Neural cell (in vitro differentiated cells): ENCODE measurements at regions not wholly inside any gene's neighbourhood (a gene's known extent, or its start where the extent isn't known, plus 50 kb on each side); places are given as distances from the start of the nearest gene placed in this dataset.

Experiments
- H2AFZ ChIP-seq: fragments of 200-600, 300-800 bp; sonication (generic), shearing (Covaris generic); 2 replicates; pipeline ENCODE4 v1.6.0; 2014; ENCODE audit warnings: low read depth, mild to moderate bottlenecking, antibody characterized with exemption, low read length, moderate library complexity
- H3F3A ChIP-seq: fragments of 200-600 bp; shearing (Covaris generic); 2 replicates; pipeline ENCODE4 v1.6.1; 2016; ENCODE audit warnings: mild to moderate bottlenecking, moderate library complexity, mixed read lengths, antibody characterized with exemption, low read length; ENCODE audit not compliant: insufficient read depth, poor library complexity, severe bottlenecking
- H3K27ac ChIP-seq: fragments of 200-600, 300-800 bp; sonication (generic), shearing (Covaris generic); 2 replicates; pipeline ENCODE4 v1.5.1; 2014; ENCODE audit warnings: mild to moderate bottlenecking, low read length, moderate library complexity
- H3K27me3 ChIP-seq: fragments of 300-800, 200-600 bp; sonication (generic), shearing (Covaris generic); 2 replicates; pipeline ENCODE4 v1.6.0; 2014; ENCODE audit warnings: mild to moderate bottlenecking, low read depth, low read length, moderate library complexity; ENCODE audit not compliant: insufficient read depth
- H3K36me3 ChIP-seq: fragments of 300-800, 200-600 bp; sonication (generic), shearing (Covaris generic); 2 replicates; pipeline ENCODE4 v1.5.1; 2014; ENCODE audit warnings: mild to moderate bottlenecking, antibody characterized with exemption, low read length, moderate library complexity; ENCODE audit not compliant: insufficient read depth
- H3K4me2 ChIP-seq: fragments of 300-800, 200-600 bp; sonication (generic), shearing (Covaris generic); 2 replicates; pipeline ENCODE4 v1.6.0; 2014; ENCODE audit warnings: mild to moderate bottlenecking, low read length
- H3K4me3 ChIP-seq: fragments of 300-800, 200-600 bp; sonication (generic), shearing (Covaris generic); 2 replicates; pipeline ENCODE4 v1.5.1; 2014; ENCODE audit warnings: mild to moderate bottlenecking, low read length, moderate library complexity
- H3K79me2 ChIP-seq: fragments of 200-600 bp; shearing (Covaris generic); replicated peaks from 2 replicates; pipeline ENCODE4 v1.6.0; 2014; ENCODE audit warnings: mild to moderate bottlenecking, low read length, moderate library complexity; ENCODE audit not compliant: insufficient read depth
- H3K9ac ChIP-seq: fragments of 300-800, 200-600 bp; sonication (generic), shearing (Covaris generic); 2 replicates; pipeline ENCODE4 v1.6.1; 2016; ENCODE audit warnings: mild to moderate bottlenecking, low read length, mixed read lengths
- H3K9me2 ChIP-seq: fragments of 200-600 bp; shearing (Covaris generic); 2 replicates; pipeline ENCODE4 v1.6.1; 2016; ENCODE audit warnings: mild to moderate bottlenecking, low read length, mixed read lengths; ENCODE audit not compliant: insufficient read depth
- H3K9me3 ChIP-seq: fragments of 200-600, 300-800 bp; sonication (generic), shearing (Covaris generic); 2 replicates; pipeline ENCODE4 v1.6.1; 2016; ENCODE audit warnings: mild to moderate bottlenecking, mixed run types, low read length, moderate library complexity, mixed read lengths
- H4K20me1 ChIP-seq: fragments of 200-600 bp; shearing (Covaris generic); 2 replicates; pipeline ENCODE4 v1.6.1; 2016; ENCODE audit warnings: mild to moderate bottlenecking, mixed run types; ENCODE audit not compliant: insufficient read depth
- CTCF ChIP-seq: fragments of 450-650 bp; IDR thresholded peaks from 2 replicates; pipeline ENCODE4 v1.5.1; 2014; ENCODE audit warnings: antibody characterized with exemption, mild to moderate bottlenecking, moderate library complexity; ENCODE audit not compliant: poor library complexity, severe bottlenecking
- EP300 ChIP-seq: fragments of 450-650 bp; conservative IDR thresholded peaks from 2 replicates; pipeline ENCODE4 v1.6.1; 2014; ENCODE audit warnings: antibody characterized with exemption, mild to moderate bottlenecking, moderate library complexity; ENCODE audit not compliant: poor library complexity, severe bottlenecking
- EZH2 ChIP-seq: fragments of 200-600, 300-800 bp; shearing (Covaris generic), sonication (generic); IDR thresholded peaks from 2 replicates; pipeline ENCODE4 v1.6.1; 2014; ENCODE audit warnings: antibody characterized with exemption, low read length, borderline replicate concordance, mild to moderate bottlenecking; ENCODE audit not compliant: insufficient read depth, poor library complexity, severe bottlenecking
- MXI1 ChIP-seq: fragments of 450-650 bp; conservative IDR thresholded peaks from 2 replicates; pipeline ENCODE4 v1.6.1; 2014; ENCODE audit warnings: antibody characterized with exemption, mild to moderate bottlenecking; ENCODE audit not compliant: poor library complexity, severe bottlenecking
- POLR2AphosphoS5 ChIP-seq: IDR thresholded peaks from 2 replicates; pipeline ENCODE4 v1.6.1; 2012
- RAD21 ChIP-seq: fragments of 450-650 bp; conservative IDR thresholded peaks from 2 replicates; pipeline ENCODE4 v1.6.1; 2014; ENCODE audit warnings: antibody characterized with exemption, mild to moderate bottlenecking, moderate library complexity
- SMC3 ChIP-seq: fragments of 450-650 bp; conservative IDR thresholded peaks from 2 replicates; pipeline ENCODE4 v1.6.1; 2014; ENCODE audit warnings: antibody characterized with exemption, mild to moderate bottlenecking, moderate library complexity; ENCODE audit not compliant: poor library complexity
- TAF1 ChIP-seq: IDR thresholded peaks from 2 replicates; pipeline ENCODE4 v1.6.1; 2012; ENCODE audit warnings: low read depth
- TF ChIP-seq, protein P1 (sequence below): IDR thresholded peaks from 2 replicates; pipeline ENCODE4 v1.6.1; 2012; ENCODE audit warnings: borderline replicate concordance

DNA sequence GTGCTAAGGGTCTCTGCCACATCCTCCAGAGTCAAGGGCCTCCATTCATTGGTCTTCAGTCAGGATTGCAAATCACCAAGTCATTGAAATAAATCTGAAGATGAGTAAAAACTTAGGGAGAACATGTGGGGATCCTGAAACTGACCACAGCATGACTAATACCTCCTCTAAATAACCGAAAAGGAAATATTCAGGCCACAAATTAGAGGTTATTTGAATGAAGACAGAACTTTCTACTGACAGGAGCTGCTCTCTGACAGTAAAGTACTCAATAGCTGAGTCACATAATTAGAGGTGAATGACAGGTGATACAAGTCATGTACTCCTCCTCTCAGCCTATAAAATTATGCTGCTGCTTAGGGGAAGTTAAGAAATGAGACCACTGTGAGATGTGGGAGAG lies 240.2 kb upstream of the F9 start:
- Histone ChIP-seq H3K4me2 (no peak overlapping the region), H3K27ac (no peak overlapping the region), H3K79me2 (no peaks in the 10 kb centered on the region), H3K9ac (no peak overlapping the region), H3F3A (no peaks in the 10 kb centered on the region), H4K20me1 (no peaks in the 10 kb centered on the region), H2AFZ (no peak overlapping the region), H3K27me3 (no peaks in the 10 kb centered on the region), H3K9me3 (no peaks in the 10 kb centered on the region), H3K36me3 (no peaks in the 10 kb centered on the region), H3K9me2 (no peaks in the 10 kb centered on the region), H3K4me3 (no peak overlapping the region)
- TF ChIP-seq SMC3, result no peak
- TF ChIP-seq EP300, result no peak
- no peak for TF ChIP-seq CTCF
- TF ChIP-seq, protein P1, sequence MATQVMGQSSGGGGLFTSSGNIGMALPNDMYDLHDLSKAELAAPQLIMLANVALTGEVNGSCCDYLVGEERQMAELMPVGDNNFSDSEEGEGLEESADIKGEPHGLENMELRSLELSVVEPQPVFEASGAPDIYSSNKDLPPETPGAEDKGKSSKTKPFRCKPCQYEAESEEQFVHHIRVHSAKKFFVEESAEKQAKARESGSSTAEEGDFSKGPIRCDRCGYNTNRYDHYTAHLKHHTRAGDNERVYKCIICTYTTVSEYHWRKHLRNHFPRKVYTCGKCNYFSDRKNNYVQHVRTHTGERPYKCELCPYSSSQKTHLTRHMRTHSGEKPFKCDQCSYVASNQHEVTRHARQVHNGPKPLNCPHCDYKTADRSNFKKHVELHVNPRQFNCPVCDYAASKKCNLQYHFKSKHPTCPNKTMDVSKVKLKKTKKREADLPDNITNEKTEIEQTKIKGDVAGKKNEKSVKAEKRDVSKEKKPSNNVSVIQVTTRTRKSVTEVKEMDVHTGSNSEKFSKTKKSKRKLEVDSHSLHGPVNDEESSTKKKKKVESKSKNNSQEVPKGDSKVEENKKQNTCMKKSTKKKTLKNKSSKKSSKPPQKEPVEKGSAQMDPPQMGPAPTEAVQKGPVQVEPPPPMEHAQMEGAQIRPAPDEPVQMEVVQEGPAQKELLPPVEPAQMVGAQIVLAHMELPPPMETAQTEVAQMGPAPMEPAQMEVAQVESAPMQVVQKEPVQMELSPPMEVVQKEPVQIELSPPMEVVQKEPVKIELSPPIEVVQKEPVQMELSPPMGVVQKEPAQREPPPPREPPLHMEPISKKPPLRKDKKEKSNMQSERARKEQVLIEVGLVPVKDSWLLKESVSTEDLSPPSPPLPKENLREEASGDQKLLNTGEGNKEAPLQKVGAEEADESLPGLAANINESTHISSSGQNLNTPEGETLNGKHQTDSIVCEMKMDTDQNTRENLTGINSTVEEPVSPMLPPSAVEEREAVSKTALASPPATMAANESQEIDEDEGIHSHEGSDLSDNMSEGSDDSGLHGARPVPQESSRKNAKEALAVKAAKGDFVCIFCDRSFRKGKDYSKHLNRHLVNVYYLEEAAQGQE, result no peak
- no peak for TF ChIP-seq TAF1
- no peak for TF ChIP-seq RAD21
- TF ChIP-seq POLR2AphosphoS5, result no peak
- no peak for TF ChIP-seq MXI1
- no peak for TF ChIP-seq EZH2

DNA sequence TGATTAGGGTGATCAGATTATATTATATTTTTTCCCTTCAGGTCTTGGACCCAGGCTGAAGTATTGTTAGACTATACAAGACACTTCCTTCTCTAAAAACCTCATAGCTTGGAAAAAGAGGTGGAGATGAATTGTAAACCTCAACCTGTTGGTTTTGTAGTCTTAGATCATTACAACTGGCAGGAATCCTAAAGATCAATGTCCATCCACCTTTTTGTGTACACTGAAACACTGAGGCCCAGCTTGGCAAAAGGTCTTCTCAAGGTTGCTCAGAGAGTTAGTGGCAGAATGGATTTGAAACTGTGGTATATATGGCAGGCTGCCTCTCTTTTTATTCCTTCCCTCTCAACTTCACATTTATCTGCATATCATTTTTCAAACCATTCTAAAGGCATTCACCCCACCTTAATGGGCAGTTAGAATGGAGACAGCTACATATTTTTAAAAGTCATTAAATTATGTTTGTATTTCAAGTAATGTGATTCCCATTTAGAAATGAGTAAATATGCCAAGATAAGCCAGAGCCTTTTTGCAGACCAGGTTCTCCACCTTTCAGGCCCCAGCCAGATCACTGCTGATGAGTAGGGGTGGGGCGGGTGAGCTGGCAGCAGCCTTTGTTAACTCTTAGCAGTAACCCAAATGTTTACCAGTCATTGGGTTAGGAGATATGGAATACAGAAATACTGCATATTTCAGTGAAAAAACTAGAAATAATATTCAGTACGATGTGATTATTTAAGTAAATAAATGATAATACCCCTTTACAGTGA lies 243.2 kb upstream of the F9 start:
- H3K27ac ChIP-seq, result no peak overlapping the region
- TF ChIP-seq TAF1 (no peak), CTCF (no peak), SMC3 (no peak), EP300 (no peak), RAD21 (no peak), EZH2 (no peak), POLR2AphosphoS5 (no peak), MXI1 (no peak)
- TF ChIP-seq, protein P1, result no peak

More for the DNA sequence above, 243.2 kb upstream of the F9 start:
- Histone ChIP-seq H3F3A (no peaks in the 10 kb centered on the region), H3K36me3 (no peaks in the 10 kb centered on the region), H4K20me1 (no peaks in the 10 kb centered on the region), H3K79me2 (no peaks in the 10 kb centered on the region), H3K9me2 (no peaks in the 10 kb centered on the region), H3K4me3 (no peak overlapping the region), H3K9me3 (no peaks in the 10 kb centered on the region), H3K27me3 (no peaks in the 10 kb centered on the region), H3K9ac (no peak overlapping the region), H3K4me2 (no peak overlapping the region), H2AFZ (no peak overlapping the region)
